ENCODE measurements at regions not wholly inside any gene's neighbourhood (a gene's known extent, or its start where the extent isn't known, plus 50 kb on each side); places are given as distances from the start of the nearest gene placed in this dataset.

GRCh38 chr4:43374216-43374751 is 481.8 kb downstream of the GRXCR1 start:
- no peak for TF ChIP-seq EP300 (IDR thresholded peaks at IDR 0.05)
- no peak for TF ChIP-seq CTCF (IDR thresholded peaks at IDR 0.05)
- no peak for TF ChIP-seq POLR2AphosphoS5 (IDR thresholded peaks at IDR 0.05)

All from sigmoid colon (tissue), 4 donors.